NCI-H526 (cell line): ENCODE measurements at regions not wholly inside any gene's neighbourhood (a gene's known extent, or its start where the extent isn't known, plus 50 kb on each side); places are given as distances from the start of the nearest gene placed in this dataset.

ENCODE experiments used
- DNase-seq, 2 experiments: peaks; one replicate each; lab custom pipeline; 2025; lab: John Stamatoyannopoulos, UW

- no peak for DNase-seq
Measured at GRCh38 chr13:84332346-84332745, 450.1 kb upstream of the SLITRK1 start.

GRCh38 chr13:84315527-84315926 is 433.3 kb upstream of the SLITRK1 start:
- DNase-seq = no peak

- no peak for DNase-seq
Measured at GRCh38 chr13:84303035-84303434, 420.8 kb upstream of the SLITRK1 start.

- no peak for DNase-seq
Measured at GRCh38 chr13:84297251-84297650, 415.0 kb upstream of the SLITRK1 start.

- DNase-seq = no peak
Measured at GRCh38 chr13:84296401-84296800, 414.1 kb upstream of the SLITRK1 start.

- DNase-seq = no peak
Measured at GRCh38 chr13:84294576-84294975, 412.3 kb upstream of the SLITRK1 start.

GRCh38 chr13:84290386-84290785 is 408.1 kb upstream of the SLITRK1 start:
- DNase-seq = no peak

- DNase-seq = no peak
Measured at GRCh38 chr13:84279166-84279565, 396.9 kb upstream of the SLITRK1 start.

GRCh38 chr13:84272877-84273562 is 390.7 kb upstream of the SLITRK1 start:
- DNase-seq = no peak

- DNase-seq = no peak
Measured at GRCh38 chr13:84265257-84265764, 383.0 kb upstream of the SLITRK1 start.

GRCh38 chr13:84263354-84264069 is 381.2 kb upstream of the SLITRK1 start:
- DNase-seq = no peak

GRCh38 chr13:84255226-84255797 is 373.0 kb upstream of the SLITRK1 start:
- DNase-seq = no peak

- no peak for DNase-seq
Measured at GRCh38 chr13:84249463-84249862, 367.2 kb upstream of the SLITRK1 start.

- DNase-seq = no peak
Measured at GRCh38 chr13:84243340-84243739, 361.1 kb upstream of the SLITRK1 start.

GRCh38 chr13:84239032-84239431 is 356.8 kb upstream of the SLITRK1 start:
- DNase-seq = no peak

- no peak for DNase-seq
Measured at GRCh38 chr13:84238381-84238780, 356.1 kb upstream of the SLITRK1 start.

- no peak for DNase-seq
Measured at GRCh38 chr13:84237143-84237542, 354.9 kb upstream of the SLITRK1 start.

GRCh38 chr13:84234416-84234815 is 352.1 kb upstream of the SLITRK1 start:
- no peak for DNase-seq

- no peak for DNase-seq
Measured at GRCh38 chr13:84230568-84230967, 348.3 kb upstream of the SLITRK1 start.

GRCh38 chr13:84211048-84211447 is 328.8 kb upstream of the SLITRK1 start:
- no peak for DNase-seq

GRCh38 chr13:84208246-84208910 is 326.1 kb upstream of the SLITRK1 start:
- DNase-seq = no peak

GRCh38 chr13:84207509-84207908 is 325.2 kb upstream of the SLITRK1 start:
- DNase-seq = no peak

GRCh38 chr13:84200971-84201370 is 318.7 kb upstream of the SLITRK1 start:
- no peak for DNase-seq
